NCI-H2227 treated with DMSO at 0.1 percent for 48 hours (cell line): ENCODE measurements at regions not wholly inside any gene's neighbourhood (a gene's known extent, or its start where the extent isn't known, plus 50 kb on each side); places are given as distances from the start of the nearest gene placed in this dataset.

ENCODE experiments used
- DNase-seq: peaks from one replicate; lab custom pipeline; 2025; lab: John Stamatoyannopoulos, UW

DNA sequence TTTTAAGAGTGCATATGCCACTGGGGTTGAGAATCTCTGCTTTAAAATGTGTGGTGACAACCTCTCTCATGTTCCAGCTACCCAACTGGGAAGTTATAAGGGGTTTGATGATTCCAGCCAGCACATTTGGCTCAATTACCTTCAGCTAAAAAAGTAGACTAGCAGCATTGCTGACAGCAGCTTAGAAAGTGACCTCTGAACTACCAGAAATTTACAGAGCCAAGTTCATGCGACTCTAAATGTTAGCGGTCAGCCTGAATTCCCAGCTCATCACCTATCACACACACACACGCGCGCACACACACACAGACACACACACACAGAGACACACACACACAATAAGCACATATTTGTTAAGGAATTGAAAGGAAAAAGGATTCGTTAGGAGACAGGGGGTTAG is 377.5 kb downstream of the TMEM167A start:
- no peak for DNase-seq

DNA sequence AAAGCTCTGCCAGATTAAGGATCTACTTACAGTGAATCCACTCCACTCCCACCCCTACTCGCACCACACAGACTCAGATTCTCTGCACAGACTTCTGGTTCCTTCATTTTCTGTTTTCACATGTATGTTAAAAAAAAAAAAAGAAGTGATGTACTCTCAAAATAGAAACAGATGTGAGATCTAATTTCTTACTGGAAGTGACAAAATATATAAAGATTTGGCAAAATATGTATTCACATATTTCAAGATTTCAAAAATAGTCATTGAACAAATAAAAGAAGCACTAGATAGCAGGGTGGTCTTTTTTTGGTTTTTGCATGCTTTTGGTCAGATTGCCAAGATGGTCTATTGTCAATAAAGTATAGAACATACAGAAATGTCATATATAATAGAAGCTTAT is 379.2 kb downstream of the TMEM167A start:
- no peak for DNase-seq

DNA sequence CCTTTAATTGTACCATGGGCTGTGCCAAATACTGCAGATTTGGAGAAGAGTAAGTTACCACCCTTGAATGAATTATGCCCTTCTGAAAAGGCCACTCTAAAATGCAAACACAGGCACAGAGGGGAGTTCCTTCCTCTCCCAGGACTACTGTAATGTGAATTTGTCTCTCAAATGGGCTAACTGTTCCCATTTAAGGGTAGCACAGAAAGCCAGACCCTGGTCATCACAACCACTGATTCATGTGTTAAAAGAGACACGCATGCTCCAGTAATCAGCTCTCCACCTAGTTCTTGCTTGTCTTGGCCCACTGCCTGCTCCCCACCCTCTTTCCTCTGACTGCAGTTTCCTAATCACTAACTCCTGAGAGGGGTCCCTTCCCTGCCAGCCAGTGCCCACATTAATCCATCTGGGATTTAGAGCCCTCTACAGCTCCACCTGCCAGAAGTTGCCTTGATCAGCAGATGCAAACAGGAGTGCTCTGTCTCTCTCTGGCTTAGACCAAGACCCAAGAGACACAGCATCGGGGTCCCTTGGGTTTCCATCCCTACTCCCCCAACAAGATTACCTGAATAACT is 382.4 kb downstream of the TMEM167A start:
- no peak for DNase-seq

DNA sequence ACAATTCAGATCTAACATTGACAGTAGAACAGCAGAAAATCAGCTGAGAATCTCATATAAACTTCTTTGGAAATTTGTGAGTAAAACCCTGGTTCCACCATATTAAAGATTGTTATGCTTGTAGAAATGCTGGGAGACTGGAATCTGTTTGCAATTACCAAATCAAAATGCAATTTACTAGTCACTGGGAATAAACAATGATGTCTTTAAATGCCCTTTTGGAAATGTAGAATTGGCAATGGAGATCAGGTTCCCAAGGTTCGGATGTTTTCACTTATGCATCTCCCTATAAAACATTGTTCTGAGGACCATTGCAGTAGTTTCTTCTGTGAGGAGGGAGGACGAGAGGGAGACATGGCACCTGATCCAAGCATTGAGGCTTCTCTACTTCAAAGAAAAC is 384.4 kb downstream of the TMEM167A start:
- DNase-seq = no peak

DNA sequence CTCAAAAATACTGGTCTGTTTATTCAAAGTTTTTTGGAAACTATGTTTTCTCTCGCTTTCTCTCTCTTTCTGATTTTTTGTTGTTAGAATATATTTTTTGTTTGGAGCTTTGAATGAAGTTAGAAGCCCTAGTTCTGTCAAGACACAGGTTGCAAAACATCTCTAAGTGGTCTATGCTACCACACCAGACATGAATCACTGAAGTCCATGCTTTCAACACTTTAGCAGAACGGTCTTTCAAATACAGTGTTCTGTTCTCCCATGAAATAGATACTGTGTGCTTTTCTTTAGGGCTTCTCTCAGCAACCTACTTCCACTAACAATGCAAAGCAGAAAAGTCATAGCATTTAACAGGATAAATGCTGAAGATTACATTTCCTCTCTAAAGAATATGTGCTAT is 392.5 kb downstream of the TMEM167A start:
- DNase-seq = no peak

DNA sequence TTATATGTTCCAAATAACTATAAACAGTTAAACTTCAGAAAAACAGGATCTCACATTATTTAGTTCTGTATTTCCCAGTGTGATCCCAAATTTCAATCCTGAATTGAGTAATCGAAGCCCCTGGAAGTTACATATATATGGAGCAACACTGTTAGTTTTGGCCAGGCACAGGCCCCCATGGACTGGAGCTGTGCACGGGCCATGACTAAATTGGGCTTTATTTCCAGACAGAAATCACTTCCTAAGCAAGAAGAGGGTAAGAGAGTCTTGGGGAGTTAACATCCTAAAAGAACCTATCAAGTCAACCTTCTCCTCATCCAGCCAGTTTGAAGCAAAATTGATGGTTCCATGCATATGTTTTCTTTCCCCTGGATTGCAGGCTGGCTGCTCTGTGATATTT is 393.0 kb downstream of the TMEM167A start:
- DNase-seq = no peak

DNA sequence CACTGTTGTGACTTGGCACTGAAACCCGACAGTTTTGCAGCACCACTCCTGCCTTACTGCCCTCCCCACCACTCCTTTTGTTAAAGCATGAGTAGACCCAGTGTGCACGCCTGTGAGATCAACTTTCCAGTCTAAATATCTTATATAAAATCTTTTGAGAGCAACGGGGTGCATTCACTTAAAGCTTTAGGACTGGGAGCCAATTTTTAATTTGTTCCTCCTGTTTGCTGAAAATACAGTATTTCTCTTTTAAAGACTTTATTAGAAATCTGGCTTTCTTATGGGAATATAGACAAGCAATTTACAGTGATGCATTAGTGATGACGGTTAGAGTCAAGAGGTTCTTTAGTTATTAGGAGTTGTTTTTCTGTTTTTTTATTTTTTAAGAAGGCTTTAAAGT is 397.5 kb downstream of the TMEM167A start:
- DNase-seq = no peak

DNA sequence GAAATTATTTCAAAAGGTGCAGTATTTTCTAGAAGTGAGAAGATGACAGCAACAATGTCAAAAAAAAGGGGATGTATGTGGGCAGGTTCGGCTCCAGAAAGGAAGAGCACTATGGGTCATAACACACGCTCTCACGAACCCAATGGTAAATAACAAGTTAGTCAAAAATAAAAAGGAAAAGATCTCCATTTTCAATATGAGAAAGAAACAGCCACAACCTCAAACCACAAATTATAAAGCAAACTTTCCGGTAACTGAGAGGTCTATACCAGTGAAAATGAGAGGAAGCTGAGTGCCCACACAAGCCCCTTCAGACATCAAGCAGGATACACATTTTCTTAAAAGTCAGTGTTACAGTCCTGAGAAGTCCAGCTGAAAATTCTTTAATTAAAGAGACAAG is 398.5 kb upstream of the RPS23 start:
- no peak for DNase-seq

DNA sequence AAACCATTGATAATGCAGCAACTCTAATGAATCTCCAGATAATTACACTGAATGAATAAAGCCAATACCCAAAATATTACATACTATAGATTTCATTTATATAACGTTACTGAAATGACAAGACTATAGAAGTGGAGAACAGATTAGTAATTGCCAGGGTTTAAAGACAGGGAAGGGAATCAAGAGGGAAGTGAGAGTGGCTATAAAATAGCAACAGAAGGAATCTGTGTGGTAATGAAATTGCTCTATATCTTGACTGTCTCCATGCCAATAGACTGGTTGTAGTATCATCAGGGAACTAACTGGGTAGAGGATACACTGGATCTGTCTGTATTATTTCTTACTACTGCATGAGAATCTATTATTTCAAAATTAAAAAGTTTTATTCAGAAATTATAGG is 396.5 kb upstream of the RPS23 start:
- DNase-seq = no peak

DNA sequence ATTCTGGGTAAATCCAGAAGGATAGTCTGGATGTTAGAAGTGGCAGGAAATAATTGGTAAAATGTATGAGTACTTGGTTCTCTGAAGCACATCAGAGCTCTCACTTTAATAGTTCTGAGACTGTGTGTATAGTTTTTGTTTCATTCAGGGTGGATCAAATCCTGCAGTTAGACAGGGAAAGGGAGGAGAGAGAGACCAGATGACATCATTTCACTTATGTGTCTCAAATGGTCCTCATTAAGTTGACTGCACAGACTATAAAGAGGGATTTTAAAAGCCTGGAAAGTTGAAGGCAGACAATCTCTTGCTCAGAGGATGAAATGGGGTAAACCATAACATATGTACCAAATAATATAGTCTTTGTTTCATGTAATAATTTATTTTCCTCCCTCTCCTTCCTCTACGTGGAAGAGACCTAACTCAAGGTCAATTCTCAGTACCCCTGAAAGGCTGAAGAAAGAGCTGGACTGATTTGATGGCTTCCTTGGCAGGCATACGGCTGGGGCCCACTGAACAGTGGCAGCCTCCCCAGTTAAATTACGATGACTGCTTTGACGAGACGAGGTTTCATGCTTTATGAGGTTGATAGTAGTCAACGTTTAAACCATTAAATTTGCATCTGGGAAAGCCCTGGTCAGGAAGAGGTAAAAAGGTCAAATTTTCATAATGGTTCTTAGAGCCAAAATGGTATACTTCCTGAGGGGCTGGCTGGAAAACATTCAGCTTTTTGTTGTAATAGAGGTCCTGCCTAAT is 395.1 kb upstream of the RPS23 start:
- DNase-seq = no peak

DNA sequence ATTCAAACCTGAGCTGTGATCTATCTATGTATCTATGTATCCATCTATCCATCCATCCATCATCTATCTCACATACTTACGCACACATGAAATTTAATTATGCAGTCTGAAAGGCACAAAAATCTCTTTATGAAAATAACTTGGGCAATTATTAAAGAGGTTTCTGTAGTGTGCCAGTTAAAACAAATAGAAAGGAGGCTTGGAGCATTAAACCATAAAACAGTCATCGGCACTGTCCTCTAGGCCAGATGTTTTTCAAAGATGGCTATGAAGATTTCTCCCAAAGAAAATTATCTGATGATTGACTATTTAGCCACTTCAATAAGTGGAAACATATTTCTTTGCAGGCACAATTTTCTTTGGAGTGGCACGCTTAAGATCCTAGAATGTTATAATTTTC is 392.5 kb upstream of the RPS23 start:
- no peak for DNase-seq

DNA sequence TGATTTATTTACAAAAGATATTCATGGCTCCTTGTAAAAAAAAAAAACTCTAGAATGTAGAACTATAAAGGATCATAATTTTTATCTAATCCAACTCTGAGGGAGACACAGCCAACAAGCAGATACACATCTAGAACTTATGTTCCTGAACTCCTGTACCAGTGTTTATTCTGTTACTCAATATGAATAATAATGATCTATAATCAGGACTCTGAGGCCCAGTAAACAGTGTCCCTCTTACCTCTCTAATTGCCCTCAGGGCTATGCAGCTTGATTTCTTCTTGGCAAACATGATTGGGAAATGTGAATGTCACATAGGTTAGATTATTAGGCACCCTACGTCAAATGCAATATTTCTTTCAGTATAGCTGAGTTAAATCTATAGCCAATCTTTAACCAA is 391.6 kb upstream of the RPS23 start:
- no peak for DNase-seq

DNA sequence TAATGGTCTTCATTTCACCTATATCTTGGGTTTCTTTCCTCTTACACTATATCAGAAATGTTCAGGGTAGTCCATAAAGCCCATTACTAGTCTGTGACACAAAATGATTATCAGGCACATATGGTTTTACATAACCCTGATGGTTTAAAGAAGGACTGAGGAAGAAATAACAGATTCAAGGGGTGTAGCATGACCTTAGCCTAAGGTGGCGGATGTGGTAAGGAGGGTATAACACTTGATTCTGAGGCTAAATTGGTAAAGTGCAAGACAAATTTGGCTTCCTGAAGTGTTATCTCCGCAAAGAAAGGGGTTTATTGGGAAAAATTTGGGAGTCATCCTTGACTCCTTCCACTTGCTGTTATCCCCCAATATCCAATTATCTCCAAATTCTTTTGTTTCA is 388.2 kb upstream of the RPS23 start:
- DNase-seq = no peak

DNA sequence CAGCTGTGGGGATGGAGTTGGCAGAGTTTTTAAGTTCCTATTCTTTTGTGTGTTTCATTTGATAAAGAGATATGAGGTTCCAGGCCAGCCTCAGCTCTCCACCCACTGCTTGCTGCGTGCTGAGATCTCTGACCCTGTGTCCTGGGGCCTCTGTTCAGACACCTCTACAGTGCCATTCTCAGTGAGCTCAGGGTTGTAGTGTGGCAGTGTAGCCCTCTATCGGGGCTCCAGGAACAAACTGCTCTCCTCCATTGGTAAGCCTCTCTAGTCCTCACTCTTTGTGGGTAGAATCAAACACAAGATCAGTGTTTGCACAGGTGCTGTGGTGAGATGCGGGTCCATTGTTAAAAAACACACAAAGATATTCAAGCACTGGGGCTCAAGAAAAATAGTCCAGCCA is 386.6 kb upstream of the RPS23 start:
- DNase-seq = no peak

DNA sequence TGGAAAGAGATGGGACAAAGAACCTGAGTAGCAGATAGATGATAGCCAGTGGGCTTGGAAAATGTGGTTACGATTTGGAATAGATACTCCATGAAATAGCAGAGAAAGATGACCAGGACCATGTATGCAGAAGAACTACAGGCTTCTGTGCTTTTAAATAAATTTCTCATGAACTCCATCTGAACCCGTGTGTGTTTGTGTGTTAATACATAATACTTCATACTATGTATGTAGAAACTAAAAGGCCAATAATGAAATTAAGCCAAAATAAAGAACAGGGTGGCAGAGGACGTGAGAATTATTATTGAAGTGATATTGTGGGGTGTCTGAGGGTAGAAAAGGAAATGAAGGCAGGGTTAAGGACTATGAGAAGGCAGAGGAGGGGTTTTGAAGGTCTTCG is 385.1 kb upstream of the RPS23 start:
- DNase-seq = no peak

DNA sequence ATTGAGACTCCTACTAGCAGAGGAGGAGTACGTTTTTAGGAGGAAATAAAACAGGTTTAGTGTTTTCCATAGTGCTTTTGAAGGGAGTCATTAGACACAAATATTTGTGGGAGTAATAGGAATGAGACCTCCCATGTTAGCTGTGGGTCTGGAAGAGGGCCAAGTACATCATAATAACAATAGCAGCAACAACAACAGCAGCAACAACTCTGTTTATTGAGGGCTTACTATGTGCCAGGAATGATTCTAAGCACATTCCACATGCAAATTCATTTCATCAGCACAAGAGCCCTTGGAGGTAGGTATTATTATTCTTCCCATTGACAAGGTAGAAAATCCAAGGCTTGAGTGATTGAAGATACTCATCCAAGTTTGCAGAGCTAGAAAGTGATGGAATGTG is 384.2 kb upstream of the RPS23 start:
- no peak for DNase-seq

DNA sequence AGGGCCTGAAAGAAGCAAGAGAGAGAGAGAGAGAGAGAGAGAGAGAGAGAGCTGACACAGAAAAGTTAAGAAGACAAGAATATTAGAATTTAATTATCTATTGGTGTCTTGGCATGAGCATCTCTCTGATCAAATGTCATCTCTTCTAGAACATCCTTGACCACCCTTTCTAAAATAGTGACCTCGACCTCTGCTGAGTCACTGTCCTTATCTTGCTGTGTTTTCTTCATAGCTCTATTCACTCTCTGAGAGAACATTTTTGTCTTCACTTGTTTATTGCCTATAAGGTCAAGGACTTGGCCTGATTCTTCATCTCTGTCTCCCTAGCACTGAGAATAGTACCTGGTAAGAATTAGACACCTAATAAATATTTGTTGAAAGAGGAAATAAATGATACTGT is 383.8 kb upstream of the RPS23 start:
- no peak for DNase-seq

DNA sequence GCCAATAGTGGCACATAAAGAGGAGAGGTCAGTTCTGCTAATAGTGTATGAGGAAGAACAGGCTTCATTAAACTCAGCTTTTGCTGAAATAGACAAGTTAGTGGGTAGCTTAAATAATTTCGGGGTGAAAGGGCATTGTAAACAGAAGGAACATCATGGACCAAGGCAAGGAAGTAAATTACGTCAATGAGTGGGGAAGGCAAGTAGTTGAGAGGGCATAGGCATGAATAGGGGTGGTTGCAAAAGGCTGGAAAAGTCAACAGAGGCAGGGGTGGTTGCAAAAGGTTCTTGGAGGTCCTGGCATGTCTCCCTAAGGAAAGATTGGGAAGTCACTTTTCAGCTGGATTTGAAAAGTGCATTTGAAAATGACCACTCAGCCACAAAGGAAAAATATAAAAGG is 383.3 kb upstream of the RPS23 start:
- no peak for DNase-seq

DNA sequence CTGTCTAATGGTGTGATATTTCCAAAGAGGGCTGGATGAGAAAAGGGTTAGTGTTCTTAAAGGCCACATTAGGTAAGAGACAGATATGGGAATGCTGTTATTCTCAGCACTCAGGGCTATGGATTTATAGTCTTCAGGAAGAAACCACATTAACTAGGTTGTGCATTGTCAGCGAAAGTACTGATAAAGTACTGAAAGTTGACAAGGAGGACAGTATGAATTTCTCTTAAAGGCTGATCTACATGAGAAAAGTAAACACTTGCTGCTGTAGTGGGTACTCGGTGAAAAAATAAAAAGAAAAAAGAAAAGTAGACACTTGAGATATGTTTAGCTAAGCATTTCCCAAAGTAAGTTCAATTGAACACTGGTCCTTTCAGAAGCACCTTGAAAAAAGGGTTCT is 381.0 kb upstream of the RPS23 start:
- DNase-seq = no peak

DNA sequence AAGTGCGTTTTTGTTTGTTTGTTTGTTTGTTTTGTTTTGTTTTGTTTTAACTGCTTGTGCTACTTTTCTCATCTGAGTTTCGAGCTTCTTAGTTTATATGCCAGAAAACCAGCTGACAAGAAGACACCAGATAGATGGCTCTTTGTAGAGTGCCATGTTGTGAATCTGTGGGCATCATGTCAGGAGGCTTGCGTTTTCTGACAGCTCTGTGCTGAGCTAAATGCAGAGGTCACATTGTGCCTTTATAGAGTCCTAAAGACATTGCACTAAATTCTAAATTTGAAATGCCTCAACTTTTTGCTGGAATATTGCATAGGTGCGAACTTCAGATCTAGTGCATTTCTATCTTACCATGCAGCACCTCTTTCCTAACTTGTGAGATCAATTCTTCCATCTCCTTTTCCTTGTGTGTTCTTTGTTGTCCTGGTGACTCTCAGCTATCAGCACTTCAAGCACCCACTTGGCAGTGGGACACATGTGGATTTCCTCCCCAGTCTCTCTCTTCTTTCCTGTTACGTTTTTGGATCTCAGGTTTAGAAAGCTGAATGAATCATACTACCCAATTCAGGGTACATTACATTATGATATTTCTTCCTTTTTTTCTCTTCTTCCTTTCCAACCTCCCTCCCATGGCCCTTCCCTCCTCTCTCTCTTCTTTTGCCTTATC is 379.0 kb upstream of the RPS23 start:
- no peak for DNase-seq

DNA sequence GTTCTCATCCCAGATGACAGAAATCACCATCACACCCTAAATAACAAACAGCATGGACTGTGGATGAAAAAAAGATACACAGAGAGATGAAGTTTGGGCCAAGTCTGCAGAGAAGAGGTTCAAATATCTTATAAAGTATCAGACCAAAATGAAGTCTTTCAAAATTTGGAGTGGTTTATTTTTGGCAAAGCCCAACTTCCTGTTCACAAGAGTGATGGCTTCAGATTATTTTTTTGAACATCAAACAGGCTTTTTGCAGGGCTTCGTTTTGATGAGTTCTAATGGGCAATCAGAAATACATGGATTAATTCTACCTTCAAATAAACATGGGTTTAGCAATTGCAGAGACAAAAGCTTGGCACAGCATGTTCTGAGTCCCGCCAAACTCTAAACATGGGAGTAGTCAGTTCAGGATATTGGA is 378.2 kb upstream of the RPS23 start:
- no peak for DNase-seq

DNA sequence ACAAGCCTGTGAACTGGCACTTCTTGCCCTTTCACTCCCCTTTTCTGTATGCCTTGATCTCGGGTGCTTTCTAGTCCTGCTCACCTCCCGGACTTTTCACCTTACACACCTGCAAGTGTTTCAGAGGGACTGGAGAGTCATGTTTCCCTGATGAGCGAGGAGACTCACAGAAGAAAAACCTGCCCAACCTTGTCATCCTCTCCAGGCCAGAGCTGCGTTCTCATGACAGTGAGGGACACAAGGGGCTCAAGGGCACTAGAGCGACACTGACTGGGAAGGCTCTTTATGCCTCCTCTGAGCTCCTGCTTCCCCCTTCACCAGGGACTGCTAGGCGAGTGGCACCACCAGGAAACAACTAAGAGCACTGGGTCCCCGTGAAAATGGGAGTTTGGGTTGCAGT is 376.9 kb upstream of the RPS23 start:
- DNase-seq = no peak

DNA sequence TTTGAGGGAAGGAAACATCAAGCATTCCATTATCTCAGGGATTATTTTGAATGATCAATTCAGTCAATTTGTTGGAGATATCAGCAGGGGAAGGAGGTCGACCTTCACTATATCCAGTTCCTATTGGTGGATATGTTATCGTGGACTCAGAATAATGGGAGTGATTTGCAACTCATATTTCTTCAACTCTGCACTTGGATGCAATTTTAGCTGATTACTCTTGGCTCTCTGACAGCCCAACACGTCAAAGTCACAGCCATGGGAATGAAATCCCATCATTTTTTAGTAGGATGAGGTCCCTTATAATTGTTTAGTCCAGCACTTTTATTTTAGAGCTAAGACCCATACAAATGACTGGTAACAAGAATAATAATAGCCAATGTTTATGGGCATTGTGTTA is 371.8 kb upstream of the RPS23 start:
- no peak for DNase-seq

DNA sequence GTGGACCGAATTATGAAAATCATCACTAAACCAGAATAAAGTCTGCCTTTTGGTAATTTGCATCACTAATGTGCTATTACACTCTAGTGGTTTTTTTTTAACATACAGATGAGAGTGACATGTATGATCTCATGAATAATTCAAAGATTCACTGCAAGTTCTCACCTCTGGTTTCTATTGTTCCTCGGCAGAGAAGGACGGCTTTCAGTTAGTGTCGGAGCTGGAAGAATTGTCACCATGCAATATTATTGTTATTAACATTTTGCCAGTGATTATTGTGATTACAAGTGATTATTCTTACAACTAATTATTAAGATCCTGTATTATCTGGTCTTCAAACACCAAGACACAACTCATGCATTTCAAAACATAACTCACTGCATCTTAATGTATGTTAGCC is 366.6 kb upstream of the RPS23 start:
- DNase-seq = no peak
